HG02588 (cell line): ENCODE measurements at regions not wholly inside any gene's neighbourhood (a gene's known extent, or its start where the extent isn't known, plus 50 kb on each side); places are given as distances from the start of the nearest gene placed in this dataset.
"Not testable (repeated sequence)": the region's sequence is repeated elsewhere in the genome, so short reads cannot be mapped to it uniquely, and the experiment has no call there.

Source experiments
- ATAC-seq: cut with Tn5 transposase; IDR thresholded peaks from one replicate; pipeline ENCODE4 v1.9.1; 2021; ENCODE audit warnings: mild to moderate bottlenecking, moderate library complexity; ENCODE audit not compliant: unreplicated experiment

GRCh38 chrX:39425124-39425806 is 624.0 kb downstream of the MID1IP1 start:
- ATAC-seq, result no peak

- ATAC-seq, result no peak
Observed at GRCh38 chrX:39426101-39426500, 624.8 kb downstream of the MID1IP1 start.

GRCh38 chrX:39427492-39427891 is 626.2 kb downstream of the MID1IP1 start:
- no peak for ATAC-seq

GRCh38 chrX:39427906-39428305 is 626.6 kb downstream of the MID1IP1 start:
- no peak for ATAC-seq

GRCh38 chrX:39430551-39430950 is 629.3 kb downstream of the MID1IP1 start:
- ATAC-seq, result no peak

- no peak for ATAC-seq
Observed at GRCh38 chrX:39431893-39432292, 630.6 kb downstream of the MID1IP1 start.

- ATAC-seq, result not testable (repeated sequence)
Observed at GRCh38 chrX:39434671-39435070, 633.4 kb downstream of the MID1IP1 start.

GRCh38 chrX:39436538-39436937 is 635.3 kb downstream of the MID1IP1 start:
- not testable (repeated sequence) for ATAC-seq

GRCh38 chrX:39437670-39438441 is 636.6 kb downstream of the MID1IP1 start:
- ATAC-seq, result no peak

- ATAC-seq, result no peak
Observed at GRCh38 chrX:39438603-39439602, 637.6 kb downstream of the MID1IP1 start.

GRCh38 chrX:39439906-39440798 is 638.9 kb downstream of the MID1IP1 start:
- ATAC-seq, result peak; percentile 84

GRCh38 chrX:39440799-39441284 is 639.6 kb downstream of the MID1IP1 start:
- ATAC-seq, result peak; percentile 14

- no peak for ATAC-seq
Observed at GRCh38 chrX:39442332-39442731, 641.1 kb downstream of the MID1IP1 start.

- no peak for ATAC-seq
Observed at GRCh38 chrX:39443240-39443639, 642.0 kb downstream of the MID1IP1 start.

- ATAC-seq, result no peak
Observed at GRCh38 chrX:39445336-39445735, 644.1 kb downstream of the MID1IP1 start.

GRCh38 chrX:39449352-39449751 is 648.1 kb downstream of the MID1IP1 start:
- ATAC-seq, result no peak

GRCh38 chrX:39450234-39450977 is 647.4 kb downstream of the BCOR start:
- no peak for ATAC-seq

- no peak for ATAC-seq
Observed at GRCh38 chrX:39451046-39451445, 646.7 kb downstream of the BCOR start.

- no peak for ATAC-seq
Observed at GRCh38 chrX:39452401-39452800, 645.4 kb downstream of the BCOR start.
